AG08396 (cell line): ENCODE measurements at regions not wholly inside any gene's neighbourhood (a gene's known extent, or its start where the extent isn't known, plus 50 kb on each side); places are given as distances from the start of the nearest gene placed in this dataset.
"Not testable (repeated sequence)": the region's sequence is repeated elsewhere in the genome, so short reads cannot be mapped to it uniquely, and the experiment has no call there.

Source experiments
- DNase-seq: peaks from one replicate; pipeline ENCODE4 v3.0.0; 2012; ENCODE audit warnings: low spot score, mixed read lengths

GRCh38 chr1:73065339-73066041 lies 783.2 kb upstream of the NEGR1 start:
- no peak for DNase-seq

GRCh38 chr1:73056826-73057225 lies 774.5 kb upstream of the NEGR1 start:
- no peak for DNase-seq

GRCh38 chr1:73044241-73045036 lies 762.1 kb upstream of the NEGR1 start:
- no peak for DNase-seq

- no peak for DNase-seq
These were observed 760.1 kb upstream of the NEGR1 start for GRCh38 chr1:73042403-73042802.

GRCh38 chr1:73040811-73041210 lies 758.5 kb upstream of the NEGR1 start:
- DNase-seq, result no peak

- no peak for DNase-seq
These were observed 751.9 kb upstream of the NEGR1 start for GRCh38 chr1:73034271-73034670.

GRCh38 chr1:73033640-73034039 lies 751.3 kb upstream of the NEGR1 start:
- no peak for DNase-seq

- no peak for DNase-seq
These were observed 747.2 kb upstream of the NEGR1 start for GRCh38 chr1:73029571-73029970.

GRCh38 chr1:73026114-73026513 lies 743.8 kb upstream of the NEGR1 start:
- no peak for DNase-seq

- no peak for DNase-seq
These were observed 727.6 kb upstream of the NEGR1 start for GRCh38 chr1:73009938-73010337.

GRCh38 chr1:73009311-73009710 lies 727.0 kb upstream of the NEGR1 start:
- DNase-seq, result no peak

GRCh38 chr1:72997624-72998023 lies 715.3 kb upstream of the NEGR1 start:
- DNase-seq, result no peak

- DNase-seq, result no peak
These were observed 714.7 kb upstream of the NEGR1 start for GRCh38 chr1:72997041-72997440.

GRCh38 chr1:72987871-72988270 lies 705.5 kb upstream of the NEGR1 start:
- not testable (repeated sequence) for DNase-seq

GRCh38 chr1:72986591-72987290 lies 704.4 kb upstream of the NEGR1 start:
- DNase-seq, result no peak

- not testable (repeated sequence) for DNase-seq
These were observed 702.7 kb upstream of the NEGR1 start for GRCh38 chr1:72985024-72985423.

- DNase-seq, result not testable (repeated sequence)
These were observed 700.7 kb upstream of the NEGR1 start for GRCh38 chr1:72983011-72983410.

GRCh38 chr1:72969461-72969860 lies 687.1 kb upstream of the NEGR1 start:
- DNase-seq, result no peak

GRCh38 chr1:72954943-72955342 lies 672.6 kb upstream of the NEGR1 start:
- DNase-seq, result no peak

- DNase-seq, result not testable (repeated sequence)
These were observed 668.6 kb upstream of the NEGR1 start for GRCh38 chr1:72950900-72951299.

- no peak for DNase-seq
These were observed 664.7 kb upstream of the NEGR1 start for GRCh38 chr1:72946903-72947499.

- no peak for DNase-seq
These were observed 659.7 kb upstream of the NEGR1 start for GRCh38 chr1:72942008-72942407.
